SK-MEL-5 (cell line): ENCODE measurements at regions not wholly inside any gene's neighbourhood (a gene's known extent, or its start where the extent isn't known, plus 50 kb on each side); places are given as distances from the start of the nearest gene placed in this dataset.
"Not testable (repeated sequence)": the region's sequence is repeated elsewhere in the genome, so short reads cannot be mapped to it uniquely, and the experiment has no call there.

Source experiments
- DNase-seq: peaks from one replicate; pipeline ENCODE4 v3.0.0-alpha.2; 2016; ENCODE audit warnings: low read depth, low spot score
- in situ Hi-C: cut with HindIII; loops from 2 replicates; pipeline ENCODE4 v1.10.0; 2016; ENCODE audit warnings: low sequenced_read_pairs, high pct_unique_total_duplicates, low pct_unique_long_range_greater_than_20kb

GRCh38 chr10:43852644-43853214 lies 204.0 kb upstream of the ZNF32 start:
- no peak for DNase-seq
- in situ Hi-C loops, result no loop called here

DNA sequence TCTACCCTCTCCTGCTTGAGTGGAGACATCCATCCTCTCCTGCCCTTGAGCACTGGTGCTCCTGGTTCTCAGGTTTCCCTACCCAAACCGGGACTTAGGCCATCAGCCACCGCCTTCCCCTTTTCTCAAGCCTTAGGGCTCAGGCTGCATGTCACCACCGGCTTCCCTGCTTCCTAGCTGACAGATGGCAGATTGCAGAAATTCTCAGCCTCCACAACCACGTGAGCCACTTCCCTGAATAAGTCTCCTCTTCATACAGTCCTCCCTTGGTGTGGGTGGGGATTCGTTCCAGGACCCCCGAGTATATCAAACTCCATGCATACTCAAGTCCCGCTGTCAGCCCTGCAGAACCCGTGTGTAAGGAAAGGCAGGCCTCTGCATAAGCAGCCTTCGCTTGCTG lies 203.5 kb upstream of the ZNF32 start:
- DNase-seq, result no peak

GRCh38 chr10:43851030-43851429 lies 202.3 kb upstream of the ZNF32 start:
- in situ Hi-C loops, result no loop called here
- no peak for DNase-seq

More for the DNA sequence above, 203.5 kb upstream of the ZNF32 start:
- in situ Hi-C loops, result no loop called here

GRCh38 chr10:43849551-43849950 lies 200.9 kb upstream of the ZNF32 start:
- no peak for DNase-seq
- in situ Hi-C loops, result no loop called here

DNA sequence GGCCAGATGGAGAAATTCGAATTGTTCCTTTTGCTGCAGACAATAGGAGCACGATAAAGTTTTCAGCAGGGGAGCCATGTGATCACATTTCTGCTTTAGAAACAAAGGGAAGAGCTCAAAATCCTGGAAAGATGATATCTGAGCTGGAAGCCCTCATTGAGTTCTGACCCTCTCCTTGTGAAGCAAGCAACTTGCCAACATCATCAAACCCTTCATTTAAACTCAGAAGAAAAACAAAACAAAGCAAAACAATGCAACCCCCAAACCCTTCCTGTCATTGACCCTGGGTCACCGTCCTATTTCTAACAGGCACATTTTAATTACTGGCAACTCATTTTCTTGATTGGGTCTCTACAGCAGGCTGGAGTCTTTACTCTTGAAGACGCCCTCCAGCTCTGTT lies 198.3 kb upstream of the ZNF32 start:
- in situ Hi-C loops, result no loop called here

GRCh38 chr10:43846187-43846680 lies 197.6 kb upstream of the ZNF32 start:
- no peak for DNase-seq
- in situ Hi-C loops, result no loop called here

More for the DNA sequence above, 198.3 kb upstream of the ZNF32 start:
- no peak for DNase-seq

- DNase-seq, result no peak
- in situ Hi-C loops, result no loop called here
Measured at GRCh38 chr10:43845121-43845520, 196.4 kb upstream of the ZNF32 start.

DNA sequence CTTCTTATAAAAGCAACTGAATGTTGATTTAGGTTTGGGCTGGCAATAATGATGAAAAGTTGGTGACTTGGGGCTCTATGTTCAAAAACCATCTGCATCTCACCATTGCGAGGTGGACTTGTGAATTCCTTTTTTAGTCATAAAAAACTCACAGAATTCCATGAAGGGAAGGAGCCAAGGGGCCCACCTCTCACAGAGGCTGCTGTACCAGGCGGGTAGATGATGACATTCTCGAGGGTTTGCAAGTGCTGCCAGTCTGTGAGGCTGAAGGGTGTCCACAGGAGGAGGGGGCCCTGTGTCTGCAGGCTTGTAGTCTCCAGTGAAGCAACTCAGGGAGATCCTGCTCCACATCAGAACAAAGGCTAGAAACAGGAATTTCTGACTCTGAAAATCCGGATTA lies 195.5 kb upstream of the ZNF32 start:
- in situ Hi-C loops, result no loop called here

GRCh38 chr10:43843321-43844101 lies 194.8 kb upstream of the ZNF32 start:
- in situ Hi-C loops, result no loop called here
- DNase-seq, result no peak

More for the DNA sequence above, 195.5 kb upstream of the ZNF32 start:
- no peak for DNase-seq

DNA sequence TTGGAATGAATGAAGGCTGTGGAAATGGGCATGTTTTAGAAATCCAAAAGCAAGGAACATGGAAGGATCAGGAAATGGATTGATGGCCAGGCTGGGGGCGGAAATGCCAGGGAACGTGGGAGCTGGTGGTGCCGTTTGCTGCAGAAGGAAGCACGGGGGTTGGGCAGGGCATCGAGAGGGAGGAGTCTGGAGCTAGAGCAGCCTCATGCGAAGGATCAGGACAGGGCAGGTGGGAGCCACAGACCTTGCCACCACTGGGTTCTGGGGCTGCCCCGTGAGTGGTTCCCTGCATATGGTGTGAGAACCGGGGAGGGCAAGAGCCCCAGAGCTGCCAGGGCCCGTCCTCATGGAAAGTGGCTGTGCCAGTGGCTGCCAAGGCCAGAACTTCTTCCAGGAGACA lies 193.8 kb upstream of the ZNF32 start:
- no peak for DNase-seq
- in situ Hi-C loops, result no loop called here

DNA sequence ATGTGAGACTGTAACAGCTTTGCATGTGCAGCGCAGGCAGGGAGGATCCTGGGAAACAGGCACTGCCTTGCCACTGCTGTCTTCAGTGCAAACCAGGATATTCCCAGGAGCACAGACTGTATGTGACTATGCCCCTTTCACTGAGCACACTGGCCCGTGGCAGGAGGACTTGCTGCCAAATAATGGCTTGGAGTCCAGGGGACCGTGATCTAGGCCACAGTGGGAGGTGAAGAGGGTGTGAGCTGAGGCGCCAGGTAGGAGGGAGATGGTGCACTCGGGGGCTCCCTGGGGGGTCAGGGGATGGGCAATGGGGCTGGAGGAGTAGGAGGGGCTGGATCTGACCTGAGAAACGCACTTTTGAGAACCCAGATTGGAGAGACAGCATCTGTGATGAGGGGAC lies 193.4 kb upstream of the ZNF32 start:
- DNase-seq, result no peak
- in situ Hi-C loops, result no loop called here

- DNase-seq, result no peak
- in situ Hi-C loops, result no loop called here
Measured at GRCh38 chr10:43839973-43840372, 191.3 kb upstream of the ZNF32 start.

DNA sequence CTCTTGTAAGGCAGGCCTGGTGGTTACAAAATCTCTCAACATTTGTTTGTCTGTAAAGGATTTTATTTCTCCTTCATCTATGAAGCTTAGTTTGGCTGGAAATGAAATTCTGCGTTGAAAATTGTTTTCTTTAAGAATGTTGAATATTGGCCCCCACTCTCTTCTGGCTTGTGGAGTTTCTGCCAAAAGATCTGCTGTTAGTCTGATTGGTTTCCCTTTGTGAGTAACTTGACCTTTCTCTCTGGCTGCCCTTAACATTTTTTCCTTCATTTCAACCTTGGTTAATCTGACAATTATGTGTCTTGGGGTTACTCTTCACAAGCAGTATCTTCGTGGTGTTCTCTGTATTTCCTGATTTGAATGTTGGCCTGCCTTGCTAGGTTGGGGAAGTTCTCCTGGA lies 186.1 kb upstream of the ZNF32 start:
- in situ Hi-C loops, DNase-seq: not testable (repeated sequence)

- DNase-seq, result no peak
- in situ Hi-C loops, result no loop called here
Measured at GRCh38 chr10:43827853-43828252, 179.2 kb upstream of the ZNF32 start.

- DNase-seq, result no peak
- in situ Hi-C loops, result no loop called here
Measured at GRCh38 chr10:43825984-43826383, 177.3 kb upstream of the ZNF32 start.

DNA sequence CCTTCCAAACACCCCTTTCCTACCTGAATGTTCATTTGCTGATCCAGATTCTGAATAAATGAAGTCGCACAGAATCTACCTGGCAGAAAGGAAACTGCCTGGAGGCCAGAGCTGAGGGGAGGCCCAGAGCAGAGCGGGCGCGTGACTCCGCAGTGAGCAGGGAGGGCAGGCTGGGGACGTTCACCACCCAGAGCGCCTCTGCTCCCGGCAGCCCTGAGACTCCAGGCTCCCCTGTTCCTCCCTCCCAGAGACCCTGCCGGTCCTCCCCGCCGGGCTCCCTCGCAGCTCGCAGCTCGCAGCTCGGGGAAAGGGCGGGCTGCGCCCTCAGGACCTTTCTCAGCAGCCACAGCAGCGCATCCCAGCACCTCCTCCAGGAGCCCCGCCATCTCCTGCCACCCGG lies 176.7 kb upstream of the ZNF32 start:
- no peak for DNase-seq
- in situ Hi-C loops, result no loop called here

DNA sequence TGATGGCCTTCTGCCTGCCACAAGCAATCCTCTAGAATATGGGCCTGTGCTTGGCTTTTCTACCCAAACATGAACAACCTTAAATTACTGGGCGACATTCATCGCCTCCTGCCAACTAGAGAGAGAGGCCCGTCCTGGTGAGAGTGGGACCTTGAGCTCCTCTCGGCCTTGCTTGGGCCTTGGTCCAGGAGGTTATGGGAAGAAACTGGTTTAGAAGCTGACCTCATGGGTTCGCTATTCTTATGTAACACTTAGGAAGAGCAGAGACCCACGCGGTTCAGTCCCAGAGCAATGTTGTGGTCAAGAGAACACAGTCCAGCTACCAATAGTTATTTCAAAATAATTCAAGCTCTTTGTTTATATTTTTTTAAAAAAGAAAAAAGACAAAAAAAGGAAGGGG lies 176.3 kb upstream of the ZNF32 start:
- in situ Hi-C loops, result no loop called here
- DNase-seq, result no peak

GRCh38 chr10:43822631-43823580 lies 174.2 kb upstream of the ZNF32 start:
- in situ Hi-C loops, result no loop called here
- no peak for DNase-seq
